COR-L47 (cell line): ENCODE measurements at regions not wholly inside any gene's neighbourhood (a gene's known extent, or its start where the extent isn't known, plus 50 kb on each side); places are given as distances from the start of the nearest gene placed in this dataset.
"Not testable (repeated sequence)": the region's sequence is repeated elsewhere in the genome, so short reads cannot be mapped to it uniquely, and the experiment has no call there.

Experiments used
- DNase-seq: peaks from one replicate; lab custom pipeline; 2025; lab: John Stamatoyannopoulos, UW

DNA sequence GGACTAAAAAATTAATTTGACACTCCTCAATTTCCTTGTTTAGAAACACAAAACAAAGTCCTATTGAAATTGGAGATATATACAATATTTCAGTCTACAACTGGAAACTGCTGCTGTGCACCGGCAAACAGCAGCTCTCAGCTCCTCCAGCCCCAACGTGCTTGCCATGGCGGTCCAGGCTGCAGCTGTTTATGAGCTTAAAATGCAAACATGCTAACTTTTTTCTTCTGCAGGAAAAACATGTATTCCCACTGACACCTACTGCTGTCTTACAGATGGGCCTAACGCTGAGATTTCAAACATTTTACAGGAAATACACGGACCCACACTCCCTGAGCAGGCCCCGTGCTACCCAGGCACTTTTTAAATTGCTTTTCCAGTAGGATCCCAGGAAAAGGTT, 195.5 kb downstream of the BCL11A start:
- no peak for DNase-seq

- no peak for DNase-seq
These were observed 197.1 kb downstream of the BCL11A start for GRCh38 chr2:60356346-60356745.

DNA sequence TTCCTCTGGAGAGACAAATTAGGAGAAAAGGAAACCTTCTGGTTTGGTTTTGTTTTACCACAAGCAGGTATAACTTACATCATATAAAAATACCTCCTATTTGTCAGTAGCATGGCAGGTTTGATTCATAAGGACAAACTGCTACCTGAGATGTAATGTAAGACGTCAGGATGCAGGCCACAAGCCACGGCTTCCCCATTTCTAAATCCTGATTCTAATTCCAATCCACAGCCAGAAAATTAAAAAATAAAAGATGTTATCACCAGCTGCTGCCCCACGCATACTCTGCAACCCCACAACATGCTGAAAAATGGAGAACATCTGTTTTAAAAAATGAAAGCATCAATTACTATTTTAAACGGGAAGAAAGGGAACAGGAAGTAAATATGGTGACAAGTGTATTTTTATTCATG, 197.6 kb downstream of the BCL11A start:
- DNase-seq, result no peak

GRCh38 chr2:60354713-60355112, 198.7 kb downstream of the BCL11A start:
- no peak for DNase-seq

GRCh38 chr2:60353863-60354262, 199.6 kb downstream of the BCL11A start:
- DNase-seq, result no peak

DNA sequence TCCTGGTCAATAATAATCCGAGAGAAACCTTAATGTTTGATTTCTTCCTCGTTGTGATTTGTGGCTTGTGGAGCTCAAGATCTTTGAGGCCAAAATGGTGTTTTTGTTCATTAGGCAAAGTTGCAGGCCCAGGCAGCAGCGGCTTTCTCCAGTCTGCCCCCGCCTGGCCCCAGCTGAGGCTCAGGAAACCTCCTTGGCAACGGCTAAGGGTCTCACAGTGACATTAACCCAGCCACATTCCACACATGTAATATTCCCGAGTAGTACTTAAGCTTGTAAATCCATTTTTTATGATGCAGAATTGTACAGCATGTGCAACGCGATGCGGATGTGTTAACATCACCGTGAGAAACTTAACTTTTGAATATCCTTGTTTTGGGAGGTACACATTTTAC, 200.1 kb downstream of the BCL11A start:
- DNase-seq, result no peak

DNA sequence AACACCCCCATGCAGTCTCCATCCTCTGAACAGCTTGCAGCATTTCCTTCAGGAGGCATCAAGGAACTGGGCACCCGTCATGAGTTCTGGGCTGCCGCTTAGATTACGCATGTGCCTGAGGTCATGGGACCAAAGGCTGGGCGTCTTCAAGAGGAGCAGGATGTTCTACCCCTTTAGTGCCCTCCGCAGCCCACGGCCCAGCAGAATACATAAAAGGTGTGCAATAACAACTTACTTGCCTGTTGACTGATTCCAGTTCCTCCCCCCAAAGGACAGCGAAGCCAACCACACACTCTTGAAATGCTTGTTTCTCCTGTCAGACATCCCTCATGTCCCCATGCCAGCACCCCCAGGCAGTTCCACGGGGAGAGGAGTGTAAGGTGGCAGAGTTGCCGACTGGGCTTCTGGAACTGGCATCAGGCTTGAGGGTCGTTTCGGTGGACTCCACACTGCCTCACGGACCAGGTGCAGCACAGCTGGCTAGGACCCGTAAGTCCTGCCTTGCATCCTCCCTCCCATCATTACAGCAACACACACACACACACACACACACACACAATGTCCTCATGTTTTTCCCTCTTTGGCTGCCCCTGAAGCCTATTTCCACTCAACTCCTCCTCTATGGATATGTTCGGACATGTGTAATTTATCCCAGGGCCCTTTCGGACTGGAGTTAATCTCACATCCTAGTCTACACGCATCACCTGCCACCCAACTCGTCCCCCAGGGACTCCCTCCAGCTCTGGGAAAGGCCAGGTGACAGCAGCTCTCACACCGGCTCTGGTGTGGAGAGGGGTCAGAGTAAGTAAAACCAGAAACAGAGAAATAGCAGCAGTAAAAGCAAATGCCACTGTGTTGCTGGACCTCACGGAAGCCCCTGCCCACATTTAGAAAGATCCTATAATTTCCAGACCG, 200.7 kb downstream of the BCL11A start:
- no peak for DNase-seq

- no peak for DNase-seq
These were observed 201.7 kb downstream of the BCL11A start for GRCh38 chr2:60351802-60352201.

DNA sequence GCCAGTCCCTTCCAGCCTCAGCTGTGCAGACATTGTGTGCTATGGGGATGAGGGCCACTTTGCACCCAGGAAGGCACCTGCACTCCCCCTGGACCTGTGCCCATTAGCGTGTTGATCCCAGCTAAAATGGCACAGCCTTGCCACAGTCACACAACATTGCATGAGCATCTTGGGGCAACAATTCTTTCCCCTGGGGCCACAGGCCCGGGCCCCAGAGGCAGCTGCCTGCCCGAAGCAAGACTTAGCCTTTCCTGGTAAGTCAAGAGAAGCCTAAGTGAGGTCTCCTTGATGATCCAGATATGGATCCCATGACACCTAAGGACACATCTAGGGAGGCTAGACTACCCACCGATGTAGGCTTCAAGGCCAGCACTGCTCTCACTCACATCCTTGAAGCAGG, 202.1 kb downstream of the BCL11A start:
- no peak for DNase-seq

- DNase-seq, result no peak
These were observed 202.7 kb downstream of the BCL11A start for GRCh38 chr2:60350791-60351190.

DNA sequence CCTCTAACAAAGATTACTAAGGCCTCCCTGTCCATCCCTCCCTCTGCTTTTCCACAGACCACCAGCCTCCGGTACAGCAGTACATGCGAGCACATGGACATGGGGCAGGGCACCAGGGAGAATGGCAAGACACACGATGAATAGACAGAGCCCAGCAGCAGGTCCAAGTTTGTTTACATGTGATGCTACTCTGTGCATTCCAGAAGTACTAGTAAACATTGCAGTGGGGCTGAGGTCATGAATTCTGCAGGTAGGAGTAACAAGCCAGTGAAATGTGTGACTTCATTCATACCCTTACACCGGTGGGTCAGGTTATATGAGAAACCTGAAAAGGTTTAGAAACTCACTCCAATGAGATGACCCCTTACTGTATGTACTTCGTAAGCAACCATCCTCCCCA, 205.7 kb downstream of the BCL11A start:
- no peak for DNase-seq

GRCh38 chr2:60342491-60342890, 211.0 kb downstream of the BCL11A start:
- DNase-seq, result not testable (repeated sequence)

DNA sequence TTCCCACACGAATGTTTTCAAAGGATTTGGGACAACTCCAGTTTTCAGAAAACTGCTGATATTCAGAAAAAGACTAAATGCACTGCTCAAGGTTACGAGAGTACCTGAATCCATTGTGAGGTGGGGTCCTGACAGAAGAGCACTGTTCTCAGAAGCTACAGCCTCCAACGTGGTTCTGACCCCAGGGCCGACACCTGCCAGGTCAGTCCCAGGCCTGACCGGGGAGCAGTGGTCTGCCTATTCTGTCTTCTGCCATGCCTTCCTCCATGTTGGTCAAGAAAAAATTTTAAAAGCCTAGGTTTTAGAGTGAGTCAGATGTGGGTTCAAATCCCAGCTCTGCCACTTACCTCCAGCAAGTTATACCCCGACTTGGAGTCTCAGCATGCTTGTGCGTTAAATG, 212.3 kb downstream of the BCL11A start:
- no peak for DNase-seq

DNA sequence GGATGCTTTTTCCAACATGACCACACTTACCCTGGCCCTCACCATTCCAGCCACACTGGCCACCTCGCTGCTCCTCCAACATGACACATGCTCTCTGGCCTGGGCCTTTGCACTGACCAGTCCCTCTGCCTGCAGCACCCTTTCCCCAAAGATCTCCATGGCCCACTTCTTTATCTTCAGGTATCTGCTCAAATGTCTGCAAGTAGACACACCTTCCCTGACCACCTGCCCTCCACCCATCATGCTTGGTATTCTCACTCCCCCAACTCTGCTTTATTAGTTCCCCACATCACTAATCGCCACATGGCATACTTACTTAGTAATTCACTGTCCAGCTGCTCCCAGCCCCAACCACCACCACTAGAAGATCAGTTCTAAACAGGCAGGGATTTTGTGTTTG, 214.2 kb downstream of the BCL11A start:
- DNase-seq, result no peak

- no peak for DNase-seq
These were observed 216.3 kb downstream of the BCL11A start for GRCh38 chr2:60337142-60337497.

- no peak for DNase-seq
These were observed 216.9 kb downstream of the BCL11A start for GRCh38 chr2:60336442-60337141.

DNA sequence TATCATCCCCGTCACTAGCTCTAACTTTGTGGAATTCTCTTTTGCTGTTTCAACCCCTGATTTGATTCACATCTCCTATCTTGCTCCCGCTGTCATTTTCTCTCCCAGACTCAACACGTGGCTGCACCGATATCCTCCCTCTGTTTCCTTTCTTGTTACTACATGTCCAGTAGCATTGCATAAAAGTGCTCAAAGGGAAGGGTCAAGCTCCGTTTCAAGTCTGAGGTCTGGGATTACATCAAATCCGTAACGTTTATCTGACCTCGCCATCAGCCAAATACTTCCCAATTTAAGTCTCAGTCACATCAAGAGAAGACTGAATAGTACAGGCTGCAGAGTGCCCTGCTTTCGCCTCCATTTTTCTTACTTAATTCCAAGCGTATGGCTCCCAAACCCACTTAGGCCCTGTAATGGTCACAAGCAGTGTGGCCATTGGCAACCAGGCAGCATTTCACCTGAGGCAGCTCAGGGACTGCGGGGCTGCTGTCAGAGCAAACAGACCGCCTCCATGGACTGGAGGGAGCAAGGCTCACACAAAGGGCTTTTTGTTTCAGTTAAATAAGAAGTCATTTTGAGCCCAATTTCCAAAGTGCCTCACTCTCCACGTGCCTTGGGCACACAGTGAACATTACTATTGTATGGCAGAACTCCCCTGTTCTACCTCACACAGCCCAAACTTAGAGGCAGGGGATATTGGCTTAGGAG, 217.8 kb downstream of the BCL11A start:
- peak; percentile 19 for DNase-seq

DNA sequence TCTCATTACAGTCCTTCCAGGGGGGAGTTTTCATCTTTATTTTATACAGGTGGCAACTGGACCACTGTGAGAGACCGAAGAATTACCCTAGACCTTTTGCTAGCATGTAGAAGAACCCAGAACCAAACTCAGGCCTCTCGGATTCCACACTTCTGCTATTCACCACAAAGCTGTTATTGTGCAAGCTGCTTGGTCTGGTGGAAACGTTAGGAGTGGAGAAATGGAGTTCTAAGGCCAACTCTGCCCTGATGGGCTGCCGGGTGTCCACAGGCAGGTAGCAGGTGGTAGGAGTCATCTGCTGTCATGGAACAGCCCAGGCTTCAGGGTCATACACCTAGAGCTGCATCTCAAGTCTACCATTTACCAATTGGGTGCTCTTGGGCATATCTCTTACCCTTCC, 218.8 kb downstream of the BCL11A start:
- no peak for DNase-seq

DNA sequence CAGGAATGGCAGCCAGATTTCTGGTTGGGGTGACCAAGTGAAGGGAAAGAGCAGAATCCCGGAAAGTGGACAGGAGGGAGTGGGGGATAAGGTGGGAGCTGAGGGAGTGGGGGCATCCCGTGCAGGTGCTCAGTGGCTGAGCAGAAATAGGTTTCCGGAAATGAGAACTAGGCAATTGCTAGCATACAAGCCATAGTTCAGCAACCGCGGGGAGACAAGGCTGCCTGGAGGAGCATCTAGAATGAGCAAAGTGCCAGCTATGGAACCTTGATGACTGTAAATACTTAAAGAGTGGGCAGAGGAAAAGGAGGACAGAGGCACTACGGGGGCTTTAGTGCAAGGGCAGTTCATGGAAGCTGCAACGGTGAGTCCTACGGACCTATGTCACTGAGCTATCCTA, 220.2 kb downstream of the BCL11A start:
- no peak for DNase-seq

DNA sequence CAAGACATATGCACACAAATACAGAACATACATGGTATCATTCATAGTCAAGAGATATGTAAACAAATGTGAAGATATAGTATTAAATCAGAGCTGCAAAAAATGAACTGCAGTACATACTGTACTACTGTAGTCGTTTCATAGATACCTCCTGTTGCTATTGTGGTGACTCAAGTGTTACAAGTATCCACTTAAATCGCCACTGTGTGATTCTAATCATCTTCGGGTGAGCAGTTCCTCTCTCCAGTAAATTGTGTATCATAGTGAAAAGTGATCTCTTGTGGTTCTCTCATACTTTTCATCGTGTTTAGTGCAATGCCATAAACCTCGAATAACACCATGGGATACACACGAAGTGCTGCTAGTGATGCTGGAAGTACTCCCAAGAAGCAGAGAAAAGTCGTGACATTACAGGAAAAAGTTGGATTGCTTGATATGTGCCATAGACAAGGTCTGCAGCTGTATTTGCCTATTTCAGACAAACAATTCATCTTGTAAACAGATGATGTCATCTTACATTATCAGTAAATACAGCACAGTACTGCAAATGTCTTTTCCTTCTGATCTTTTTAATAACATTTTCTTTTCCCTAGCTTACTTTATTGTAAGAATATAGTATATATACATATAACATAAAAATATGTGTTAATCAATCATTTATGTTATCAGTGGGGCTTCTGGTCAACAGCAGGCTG, 222.2 kb downstream of the BCL11A start:
- no peak for DNase-seq

DNA sequence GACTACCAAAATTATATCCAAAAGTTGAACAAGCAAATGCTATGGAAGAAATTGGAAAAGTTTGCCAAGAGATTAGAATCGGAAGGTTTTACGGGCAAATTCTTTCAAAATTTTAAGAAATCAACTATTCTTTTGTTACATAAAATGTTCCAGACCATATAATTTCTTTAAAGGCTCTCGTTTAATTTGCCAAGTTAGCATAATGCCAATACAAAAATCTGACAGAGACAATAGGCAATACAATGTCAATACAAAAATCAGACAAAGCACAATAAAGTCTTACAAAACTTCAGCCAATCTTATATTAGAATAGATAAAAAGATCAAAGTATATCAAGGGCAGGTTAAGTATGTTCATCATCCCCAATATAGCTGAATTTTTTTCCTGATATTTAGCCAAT, 224.2 kb downstream of the BCL11A start:
- no peak for DNase-seq

- DNase-seq, result no peak
These were observed 228.9 kb downstream of the BCL11A start for GRCh38 chr2:60324536-60324935.
